Progenitor cell of endocrine pancreas (in vitro differentiated cells): ENCODE measurements at regions not wholly inside any gene's neighbourhood (a gene's known extent, or its start where the extent isn't known, plus 50 kb on each side); places are given as distances from the start of the nearest gene placed in this dataset.

Source experiments
- DNase-seq: peaks from one replicate; pipeline ENCODE4 v3.0.0; 2021; ENCODE audit warnings: low spot score; ENCODE audit not compliant: unreplicated experiment
- H3K27ac Mint-ChIP-seq: 2 replicates; pipeline ENCODE4 v1.8.0; 2021; ENCODE audit warnings: mild to moderate bottlenecking, moderate library complexity, mixed read lengths
- H3K27me3 Mint-ChIP-seq: 2 replicates; pipeline ENCODE4 v1.8.0; 2021; ENCODE audit warnings: mixed read lengths
- H3K36me3 Mint-ChIP-seq: 2 replicates; pipeline ENCODE4 v1.8.0; 2022; ENCODE audit warnings: mixed read lengths; ENCODE audit not compliant: insufficient read depth
- H3K4me1 Mint-ChIP-seq: 2 replicates; pipeline ENCODE4 v1.8.0; 2021; ENCODE audit warnings: low read depth, mixed read lengths
- H3K4me3 Mint-ChIP-seq: 2 replicates; pipeline ENCODE4 v1.8.0; 2021; ENCODE audit warnings: low read depth, mild to moderate bottlenecking, moderate library complexity, mixed read lengths
- H3K9me3 Mint-ChIP-seq: 2 replicates; pipeline ENCODE4 v1.8.0; 2021; ENCODE audit warnings: low read depth, mixed read lengths
- TF ChIP-seq, protein P1 (sequence below): fragments of 200-600 bp; sonication (generic); IDR thresholded peaks from one replicate; pipeline ENCODE4 v1.5.0; 2021; ENCODE audit warnings: antibody characterized with exemption, mild to moderate bottlenecking; ENCODE audit not compliant: unreplicated experiment

DNA sequence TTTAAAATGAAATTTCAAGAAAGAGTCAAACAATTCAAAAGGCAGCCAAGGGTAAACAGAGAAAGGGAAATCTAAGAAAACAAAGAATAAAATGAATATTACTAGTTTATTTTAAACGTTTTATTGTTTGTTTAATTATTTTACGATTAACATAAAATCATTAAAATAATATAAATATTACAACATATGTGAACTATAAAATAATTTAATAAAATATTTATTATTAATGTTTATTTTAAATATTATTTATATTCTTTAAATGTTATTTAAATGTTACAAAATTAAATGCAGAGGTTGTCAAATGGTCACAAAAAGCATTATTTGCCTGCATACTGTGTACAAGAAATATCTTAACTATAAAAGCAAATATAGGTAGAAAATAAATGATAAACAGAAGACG is 786.7 kb upstream of the GHITM start:
- TF ChIP-seq, protein P1, sequence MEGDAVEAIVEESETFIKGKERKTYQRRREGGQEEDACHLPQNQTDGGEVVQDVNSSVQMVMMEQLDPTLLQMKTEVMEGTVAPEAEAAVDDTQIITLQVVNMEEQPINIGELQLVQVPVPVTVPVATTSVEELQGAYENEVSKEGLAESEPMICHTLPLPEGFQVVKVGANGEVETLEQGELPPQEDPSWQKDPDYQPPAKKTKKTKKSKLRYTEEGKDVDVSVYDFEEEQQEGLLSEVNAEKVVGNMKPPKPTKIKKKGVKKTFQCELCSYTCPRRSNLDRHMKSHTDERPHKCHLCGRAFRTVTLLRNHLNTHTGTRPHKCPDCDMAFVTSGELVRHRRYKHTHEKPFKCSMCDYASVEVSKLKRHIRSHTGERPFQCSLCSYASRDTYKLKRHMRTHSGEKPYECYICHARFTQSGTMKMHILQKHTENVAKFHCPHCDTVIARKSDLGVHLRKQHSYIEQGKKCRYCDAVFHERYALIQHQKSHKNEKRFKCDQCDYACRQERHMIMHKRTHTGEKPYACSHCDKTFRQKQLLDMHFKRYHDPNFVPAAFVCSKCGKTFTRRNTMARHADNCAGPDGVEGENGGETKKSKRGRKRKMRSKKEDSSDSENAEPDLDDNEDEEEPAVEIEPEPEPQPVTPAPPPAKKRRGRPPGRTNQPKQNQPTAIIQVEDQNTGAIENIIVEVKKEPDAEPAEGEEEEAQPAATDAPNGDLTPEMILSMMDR: no peak
- no peak for DNase-seq
- Mint-ChIP-seq H3K36me3 (peaks cover 3% of the 10 kb centered on the region), H3K9me3 (peaks cover 12% of the 10 kb centered on the region), H3K4me1 (no peaks in the 10 kb centered on the region), H3K4me3 (no peak overlapping the region), H3K27me3 (no peaks in the 10 kb centered on the region), H3K27ac (no peak overlapping the region)

GRCh38 chr10:83354456-83354855 is 784.9 kb upstream of the GHITM start:
- peaks cover 3% of the 10 kb centered on the region for H3K36me3 Mint-ChIP-seq
- TF ChIP-seq, protein P1: no peak
- H3K9me3 Mint-ChIP-seq: peaks cover 21% of the 10 kb centered on the region

DNA sequence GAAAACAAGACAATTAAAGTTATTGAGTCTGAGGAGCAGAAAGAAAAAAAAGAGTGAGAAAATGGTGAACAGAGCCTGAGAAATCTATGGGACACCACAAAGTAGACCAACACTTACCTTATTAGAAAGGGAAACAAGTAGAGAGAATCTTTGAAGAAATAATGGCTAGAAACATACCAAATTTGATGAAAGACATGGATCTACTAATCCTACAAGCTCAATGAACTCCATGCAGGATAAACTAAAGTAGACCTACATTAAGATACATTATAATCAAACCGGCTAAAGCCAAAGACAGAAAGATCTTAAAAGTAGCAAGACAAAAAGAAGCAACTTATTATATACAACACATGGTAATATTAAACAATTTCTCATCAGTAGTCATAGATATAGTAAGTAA is 782.3 kb upstream of the GHITM start:
- H3K36me3 Mint-ChIP-seq: peaks cover 5% of the 10 kb centered on the region
- H3K9me3 Mint-ChIP-seq: peaks cover 28% of the 10 kb centered on the region
- H3K4me1 Mint-ChIP-seq: no peaks in the 10 kb centered on the region
- H3K4me3 Mint-ChIP-seq: no peak overlapping the region
- TF ChIP-seq, protein P1: no peak
- no peak overlapping the region for H3K27ac Mint-ChIP-seq
- DNase-seq: no peak
- no peaks in the 10 kb centered on the region for H3K27me3 Mint-ChIP-seq

More at GRCh38 chr10:83354456-83354855, 784.9 kb upstream of the GHITM start:
- DNase-seq: no peak
- Mint-ChIP-seq H3K27me3 (no peaks in the 10 kb centered on the region), H3K4me3 (no peak overlapping the region), H3K27ac (no peak overlapping the region), H3K4me1 (no peaks in the 10 kb centered on the region)

GRCh38 chr10:83357627-83358026 is 781.7 kb upstream of the GHITM start:
- Mint-ChIP-seq H3K27me3 (no peaks in the 10 kb centered on the region), H3K4me3 (no peak overlapping the region), H3K4me1 (no peaks in the 10 kb centered on the region), H3K9me3 (peaks cover 30% of the 10 kb centered on the region), H3K27ac (no peak overlapping the region), H3K36me3 (peaks cover 5% of the 10 kb centered on the region)
- no peak for DNase-seq
- TF ChIP-seq, protein P1: no peak

DNA sequence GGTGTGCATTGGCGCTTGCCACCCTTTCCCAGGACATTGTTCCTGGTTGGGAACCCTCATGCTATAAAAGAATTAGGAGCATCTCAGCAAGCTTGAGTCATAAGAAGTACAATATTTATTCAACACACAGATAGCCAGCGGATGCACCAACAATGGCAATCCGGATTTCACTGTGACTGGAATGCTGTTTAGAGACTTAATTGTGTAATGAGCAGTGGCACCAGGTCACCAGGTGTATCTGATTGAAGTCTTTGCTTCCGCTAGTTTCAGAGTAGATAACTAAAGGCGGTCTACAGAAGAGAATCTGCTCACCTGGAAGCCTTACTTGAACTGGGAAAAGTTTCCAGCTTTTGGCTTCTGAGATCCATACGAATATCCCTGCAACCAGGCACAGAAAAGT is 772.3 kb upstream of the GHITM start:
- Mint-ChIP-seq H3K9me3 (peaks cover 6% of the 10 kb centered on the region), H3K4me3 (no peak overlapping the region), H3K4me1 (no peaks in the 10 kb centered on the region), H3K27ac (no peak overlapping the region), H3K36me3 (no peaks in the 10 kb centered on the region), H3K27me3 (no peaks in the 10 kb centered on the region)
- TF ChIP-seq, protein P1: no peak
- DNase-seq: no peak
